Muscle of back (tissue), 3 donors: ENCODE measurements at regions not wholly inside any gene's neighbourhood (a gene's known extent, or its start where the extent isn't known, plus 50 kb on each side); places are given as distances from the start of the nearest gene placed in this dataset.
"Not testable (repeated sequence)": the region's sequence is repeated elsewhere in the genome, so short reads cannot be mapped to it uniquely, and the experiment has no call there.

Source experiments
- DNase-seq, 3 donors: peaks; one replicate each; pipeline versions ENCODE4 v3.0.0 to v3.0.0-alpha.2; 2013

DNA sequence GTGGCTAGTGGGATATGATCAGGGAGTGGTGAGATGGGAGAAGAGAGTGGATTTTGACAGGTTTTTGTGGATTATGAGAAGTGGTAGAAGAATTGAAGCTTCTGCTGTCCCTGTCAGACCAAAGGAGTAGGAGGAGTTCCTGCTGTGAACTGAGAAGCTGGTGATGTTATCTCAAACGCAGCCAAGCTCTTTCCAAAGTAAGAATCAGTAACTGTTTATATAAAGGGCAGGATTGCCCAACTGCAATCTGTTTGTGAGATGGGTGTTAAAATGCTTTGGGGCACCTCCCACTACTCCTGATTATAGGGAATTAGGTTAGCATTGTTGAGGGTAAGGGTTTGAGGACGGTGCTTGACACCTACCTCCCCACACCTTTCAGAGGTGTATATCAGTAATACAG, 60.5 kb upstream of the USP25 start:
- no peak for DNase-seq

DNA sequence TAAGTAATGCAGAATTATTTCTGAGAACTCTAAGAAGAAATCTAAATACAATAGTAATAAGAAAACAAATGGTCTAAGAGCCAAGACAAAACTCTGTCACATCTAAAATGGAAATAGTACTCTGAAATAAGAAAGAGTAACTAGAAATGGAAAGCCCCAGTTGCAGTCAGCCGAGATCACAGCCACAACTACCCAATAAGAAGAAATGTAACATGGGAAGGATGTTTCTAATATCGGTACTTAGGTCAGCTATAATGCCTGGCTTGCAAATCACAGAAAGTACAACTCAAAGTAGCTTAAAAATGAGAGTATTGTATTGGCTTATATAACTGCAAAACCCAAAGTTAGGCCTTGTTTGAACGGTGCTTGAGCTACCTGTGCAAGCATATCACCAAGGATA, 58.6 kb upstream of the USP25 start:
- no peak for DNase-seq

DNA sequence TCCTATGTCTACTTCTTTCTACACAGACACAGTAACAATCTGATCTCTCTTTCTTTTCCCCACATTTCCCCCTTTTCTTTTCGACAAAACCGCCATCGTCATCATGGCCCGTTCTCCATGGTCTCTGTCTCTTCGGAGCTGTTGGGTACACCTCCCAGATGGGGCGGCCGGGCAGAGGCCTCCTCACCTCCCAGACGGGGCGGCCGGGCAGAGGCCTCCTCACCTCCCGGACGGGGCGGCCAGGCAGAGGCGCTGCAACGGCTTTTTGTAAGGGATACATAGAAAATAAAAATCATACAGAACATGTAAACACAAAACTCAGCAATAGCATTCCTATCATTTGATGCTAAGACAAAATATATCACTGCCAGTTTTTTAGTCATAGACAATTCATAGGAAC, 57.2 kb upstream of the USP25 start:
- DNase-seq, result not testable (repeated sequence)

DNA sequence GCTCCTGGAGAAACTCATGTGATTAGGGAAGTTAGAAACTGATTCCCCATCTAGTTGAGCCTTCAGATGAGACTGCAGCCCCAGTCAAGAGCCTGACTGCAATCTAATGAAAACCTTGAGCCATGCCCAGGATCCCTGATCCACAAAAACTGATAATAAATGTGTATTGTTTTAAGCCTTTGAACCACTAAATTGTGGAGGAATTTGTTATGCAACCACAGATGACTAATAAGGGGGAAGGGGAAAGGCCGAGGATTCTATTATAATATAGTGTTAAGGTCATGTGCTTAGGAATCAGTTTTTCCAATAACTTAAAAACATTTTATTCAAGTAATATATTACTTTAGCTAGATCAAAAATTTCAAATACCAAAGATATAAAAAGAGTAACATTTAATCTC, 52.8 kb upstream of the USP25 start:
- DNase-seq, result no peak

DNA sequence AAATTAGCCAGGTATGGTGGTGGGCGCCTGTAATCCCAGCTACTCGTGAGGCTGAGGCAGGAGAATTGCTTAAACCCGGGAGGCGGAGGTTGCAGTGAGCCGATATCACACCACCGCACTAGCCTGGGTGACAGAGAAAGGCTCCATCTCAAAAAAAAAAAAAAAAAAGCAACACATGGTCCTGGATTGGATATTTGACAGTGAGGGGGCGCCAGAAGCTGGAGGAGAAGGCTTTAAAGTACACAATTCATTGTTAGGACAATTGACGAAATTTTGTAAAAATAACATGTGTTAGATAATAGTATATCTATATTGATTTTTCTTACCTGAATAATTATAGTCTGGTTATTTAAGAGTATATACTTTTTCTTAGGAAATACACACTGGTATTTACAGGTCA, 50.2 kb upstream of the USP25 start:
- no peak for DNase-seq
